NCI-H510A (cell line): ENCODE measurements at regions not wholly inside any gene's neighbourhood (a gene's known extent, or its start where the extent isn't known, plus 50 kb on each side); places are given as distances from the start of the nearest gene placed in this dataset.

ENCODE experiments used
- DNase-seq: peaks from one replicate; lab custom pipeline; 2025; lab: John Stamatoyannopoulos, UW

- no peak for DNase-seq
These were observed 167.9 kb upstream of the VLDLR start for GRCh38 chr9:2453701-2454100.

GRCh38 chr9:2459756-2460155, 161.8 kb upstream of the VLDLR start:
- no peak for DNase-seq

- no peak for DNase-seq
These were observed 159.7 kb upstream of the VLDLR start for GRCh38 chr9:2461892-2462291.

- DNase-seq = no peak
These were observed 157.0 kb upstream of the VLDLR start for GRCh38 chr9:2464624-2465023.

- DNase-seq = no peak
These were observed 156.1 kb upstream of the VLDLR start for GRCh38 chr9:2465516-2465915.

GRCh38 chr9:2465921-2466460, 155.6 kb upstream of the VLDLR start:
- DNase-seq = peak; percentile 58

- peak; percentile 59 for DNase-seq
These were observed 154.9 kb upstream of the VLDLR start for GRCh38 chr9:2466703-2467102.

- peak; percentile 2 for DNase-seq
These were observed 151.8 kb upstream of the VLDLR start for GRCh38 chr9:2469681-2470221.

GRCh38 chr9:2473681-2474080, 147.9 kb upstream of the VLDLR start:
- no peak for DNase-seq

- DNase-seq = no peak
These were observed 143.8 kb upstream of the VLDLR start for GRCh38 chr9:2477755-2478154.

- no peak for DNase-seq
These were observed 143.2 kb upstream of the VLDLR start for GRCh38 chr9:2478421-2478820.

- DNase-seq = no peak
These were observed 142.5 kb upstream of the VLDLR start for GRCh38 chr9:2479056-2479565.

GRCh38 chr9:2480255-2480837, 141.2 kb upstream of the VLDLR start:
- DNase-seq = no peak

- DNase-seq = no peak
These were observed 140.4 kb upstream of the VLDLR start for GRCh38 chr9:2481216-2481615.

- no peak for DNase-seq
These were observed 134.6 kb upstream of the VLDLR start for GRCh38 chr9:2486988-2487387.

GRCh38 chr9:2489838-2490314, 131.7 kb upstream of the VLDLR start:
- no peak for DNase-seq

GRCh38 chr9:2492161-2492560, 129.4 kb upstream of the VLDLR start:
- no peak for DNase-seq

GRCh38 chr9:2493109-2493508, 128.5 kb upstream of the VLDLR start:
- no peak for DNase-seq

- DNase-seq = no peak
These were observed 128.1 kb upstream of the VLDLR start for GRCh38 chr9:2493529-2493928.

GRCh38 chr9:2494562-2494961, 127.0 kb upstream of the VLDLR start:
- no peak for DNase-seq

GRCh38 chr9:2495221-2496005, 126.2 kb upstream of the VLDLR start:
- peak; percentile 27 for DNase-seq

GRCh38 chr9:2496169-2496568, 125.4 kb upstream of the VLDLR start:
- no peak for DNase-seq

GRCh38 chr9:2496934-2497333, 124.7 kb upstream of the VLDLR start:
- DNase-seq = no peak
